A673 (cell line): ENCODE measurements at regions not wholly inside any gene's neighbourhood (a gene's known extent, or its start where the extent isn't known, plus 50 kb on each side); places are given as distances from the start of the nearest gene placed in this dataset.

Source experiments
- EZH2 ChIP-seq: fragments of 200-600 bp; sonication (generic); IDR thresholded peaks from 2 replicates; pipeline ENCODE4 v1.6.1; 2017; ENCODE audit warnings: borderline replicate concordance, low read depth, mild to moderate bottlenecking, mixed read lengths, antibody characterized with exemption, low read length; ENCODE audit not compliant: poor library complexity, severe bottlenecking
- TF ChIP-seq, protein P1 (sequence below): fragments of 300-800, 200-600 bp; sonication (generic); conservative IDR thresholded peaks from 2 replicates; pipeline ENCODE4 v1.5.1; 2017; ENCODE audit warnings: low read depth, mild to moderate bottlenecking, antibody characterized with exemption, low read length, moderate library complexity, mixed read lengths

DNA sequence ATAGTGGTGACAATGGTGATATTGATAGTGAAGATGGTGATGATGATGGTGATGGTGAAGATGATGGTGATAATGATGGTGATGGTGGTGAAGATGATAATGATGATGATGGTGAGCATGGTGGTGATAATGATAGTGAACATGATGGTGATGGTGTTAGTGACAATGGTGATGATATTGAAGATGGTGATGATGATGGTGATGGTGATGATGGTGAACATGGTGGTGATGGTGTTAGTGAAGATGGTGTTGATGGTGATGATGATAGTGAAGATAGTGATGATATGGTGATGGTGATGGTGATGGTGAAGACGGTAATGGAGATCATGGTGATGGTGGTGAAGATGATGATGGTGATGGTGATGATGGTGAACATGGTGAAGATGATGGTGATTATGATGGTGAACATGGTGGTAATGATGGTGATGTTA lies 259.2 kb downstream of the MATN1 start:
- no peak for TF ChIP-seq EZH2
- TF ChIP-seq, protein P1, sequence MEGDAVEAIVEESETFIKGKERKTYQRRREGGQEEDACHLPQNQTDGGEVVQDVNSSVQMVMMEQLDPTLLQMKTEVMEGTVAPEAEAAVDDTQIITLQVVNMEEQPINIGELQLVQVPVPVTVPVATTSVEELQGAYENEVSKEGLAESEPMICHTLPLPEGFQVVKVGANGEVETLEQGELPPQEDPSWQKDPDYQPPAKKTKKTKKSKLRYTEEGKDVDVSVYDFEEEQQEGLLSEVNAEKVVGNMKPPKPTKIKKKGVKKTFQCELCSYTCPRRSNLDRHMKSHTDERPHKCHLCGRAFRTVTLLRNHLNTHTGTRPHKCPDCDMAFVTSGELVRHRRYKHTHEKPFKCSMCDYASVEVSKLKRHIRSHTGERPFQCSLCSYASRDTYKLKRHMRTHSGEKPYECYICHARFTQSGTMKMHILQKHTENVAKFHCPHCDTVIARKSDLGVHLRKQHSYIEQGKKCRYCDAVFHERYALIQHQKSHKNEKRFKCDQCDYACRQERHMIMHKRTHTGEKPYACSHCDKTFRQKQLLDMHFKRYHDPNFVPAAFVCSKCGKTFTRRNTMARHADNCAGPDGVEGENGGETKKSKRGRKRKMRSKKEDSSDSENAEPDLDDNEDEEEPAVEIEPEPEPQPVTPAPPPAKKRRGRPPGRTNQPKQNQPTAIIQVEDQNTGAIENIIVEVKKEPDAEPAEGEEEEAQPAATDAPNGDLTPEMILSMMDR, result no peak
